GM12891 (cell line): ENCODE measurements at regions not wholly inside any gene's neighbourhood (a gene's known extent, or its start where the extent isn't known, plus 50 kb on each side); places are given as distances from the start of the nearest gene placed in this dataset.

Experiments used
- DNase-seq: peaks from one replicate; pipeline ENCODE4 v3.0.0; 2011; ENCODE audit warnings: low spot score; ENCODE audit not compliant: insufficient read length
- FAIRE-seq: peaks from 2 replicates; lab custom pipeline; 2011; peaks lifted over from hg19 to GRCh38; lab: Jason Lieb, UNC
- PAX5 ChIP-seq: IDR thresholded peaks from 2 replicates; pipeline ENCODE4 v1.6.1; 2011; ENCODE audit warnings: low read length, moderate library complexity, mild to moderate bottlenecking; ENCODE audit not compliant: insufficient read depth, severe bottlenecking
- POLR2A ChIP-seq: IDR thresholded peaks from 2 replicates; pipeline ENCODE4 v1.6.1; 2011; ENCODE audit warnings: low read depth, low read length, control low read depth
- POLR2AphosphoS5 ChIP-seq: IDR thresholded peaks from 2 replicates; pipeline ENCODE4 v1.6.1; 2011; ENCODE audit warnings: low read depth, low read length, control low read depth
- POU2F2 ChIP-seq: IDR thresholded peaks from 2 replicates; pipeline ENCODE4 v1.6.1; 2011; ENCODE audit warnings: low read depth, mild to moderate bottlenecking, control low read depth, low read length, moderate library complexity
- SPI1 ChIP-seq: IDR thresholded peaks from 2 replicates; pipeline ENCODE4 v1.6.1; 2011; ENCODE audit warnings: low read depth, low read length, control low read depth
- TAF1 ChIP-seq: IDR thresholded peaks from 2 replicates; pipeline ENCODE4 v1.6.1; 2011; ENCODE audit warnings: low read depth, low read length, control low read depth

DNA sequence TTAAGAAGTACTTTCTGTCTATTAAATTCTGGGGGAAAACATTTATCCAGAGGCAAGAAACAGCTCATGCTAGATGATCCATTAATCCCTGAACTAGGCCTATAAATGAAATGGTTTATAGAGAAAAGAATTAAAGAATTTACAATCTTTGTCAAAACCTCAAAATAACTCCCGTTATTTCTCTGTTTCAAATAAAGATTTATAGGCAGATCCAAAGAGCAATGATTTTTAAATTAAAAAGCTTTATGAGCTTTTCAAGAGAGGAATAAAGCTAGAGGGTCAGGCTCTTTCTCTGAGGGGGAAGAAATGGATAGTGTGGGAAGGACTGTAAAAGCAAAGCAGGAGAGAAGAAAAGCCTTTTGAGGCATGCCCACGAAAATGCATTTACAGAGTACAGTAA is 82.5 kb upstream of the OGFRL1 start:
- no peak for TF ChIP-seq POU2F2
- no peak for TF ChIP-seq POLR2A
- no peak for TF ChIP-seq TAF1
- TF ChIP-seq POLR2AphosphoS5: no peak
- no peak for TF ChIP-seq PAX5
- TF ChIP-seq SPI1: no peak
- no peak for DNase-seq
- no peak for FAIRE-seq

GRCh38 chr6:71209206-71209605 is 79.4 kb upstream of the OGFRL1 start:
- no peak for TF ChIP-seq SPI1
- no peak for TF ChIP-seq TAF1
- no peak for TF ChIP-seq PAX5
- no peak for TF ChIP-seq POU2F2
- TF ChIP-seq POLR2A: no peak
- no peak for TF ChIP-seq POLR2AphosphoS5
- FAIRE-seq: no peak
- no peak for DNase-seq

DNA sequence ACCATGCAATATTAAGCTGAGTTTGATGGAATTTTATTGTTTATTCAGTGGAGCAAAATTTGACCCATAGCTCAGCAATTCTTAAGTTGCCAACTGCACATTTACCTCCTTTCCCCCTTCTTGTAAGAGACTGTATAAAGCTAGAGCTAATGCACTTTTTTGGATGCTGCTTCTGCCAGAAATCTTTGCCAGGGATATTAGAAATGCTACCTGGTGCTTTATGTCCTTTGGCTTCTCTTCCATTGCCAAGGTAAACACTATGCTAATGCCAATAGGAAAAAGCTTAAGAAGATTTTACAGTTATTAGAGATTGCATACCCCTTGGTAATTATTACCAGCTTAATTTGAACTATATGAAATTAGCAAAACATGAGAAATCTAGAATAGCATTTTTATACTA is 79.0 kb upstream of the OGFRL1 start:
- no peak for FAIRE-seq
- TF ChIP-seq POLR2A (no peak), PAX5 (no peak), POLR2AphosphoS5 (no peak), SPI1 (no peak), TAF1 (no peak), POU2F2 (no peak)
- DNase-seq: no peak

DNA sequence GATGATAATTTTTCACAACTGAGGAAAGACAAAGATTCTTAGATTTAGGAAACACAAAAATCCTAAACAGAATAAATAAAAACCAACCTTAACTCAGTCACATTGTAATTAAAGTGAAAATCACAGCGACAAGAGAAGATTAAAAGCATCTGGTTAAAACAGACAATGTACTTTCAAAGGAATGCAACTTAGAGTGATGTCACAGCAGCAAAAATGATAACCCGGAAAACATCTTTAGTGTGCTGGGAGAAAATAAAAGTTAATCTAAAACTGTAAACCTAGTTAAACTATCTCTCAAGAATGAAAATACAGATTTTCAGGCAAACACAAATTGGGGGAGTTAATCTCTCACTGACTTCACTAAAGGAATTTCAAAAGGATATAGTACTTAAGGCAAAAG is 76.8 kb upstream of the OGFRL1 start:
- FAIRE-seq: no peak
- no peak for DNase-seq
- TF ChIP-seq POLR2AphosphoS5: no peak
- no peak for TF ChIP-seq POU2F2
- TF ChIP-seq POLR2A: no peak
- TF ChIP-seq PAX5: no peak
- no peak for TF ChIP-seq TAF1
- TF ChIP-seq SPI1: no peak

- TF ChIP-seq POLR2A (no peak), TAF1 (no peak), POU2F2 (no peak), PAX5 (no peak), SPI1 (no peak)
These were observed 68.1 kb upstream of the OGFRL1 start for GRCh38 chr6:71220466-71220865.

DNA sequence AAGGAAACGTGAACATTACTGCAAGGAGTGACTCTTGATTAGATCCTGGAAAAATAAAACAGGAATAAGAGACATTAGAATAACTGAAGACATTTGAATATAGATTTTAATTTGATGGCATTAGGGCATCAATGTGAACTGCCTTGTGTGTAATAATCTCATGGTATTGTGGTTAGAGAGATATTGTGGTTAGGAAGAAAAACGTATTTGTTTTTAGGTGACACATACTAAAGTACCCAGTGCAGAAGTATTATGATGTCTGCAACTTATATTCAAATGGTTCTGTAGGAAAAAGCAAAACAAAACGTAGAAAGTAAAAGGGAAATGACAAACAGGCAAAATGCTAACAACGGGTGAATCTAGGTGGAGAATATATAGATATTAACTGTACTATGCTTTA is 65.9 kb upstream of the OGFRL1 start:
- DNase-seq (no peak), FAIRE-seq (no peak)
- TF ChIP-seq POLR2A: no peak
- no peak for TF ChIP-seq POU2F2
- TF ChIP-seq POLR2AphosphoS5: no peak
- no peak for TF ChIP-seq TAF1
- TF ChIP-seq SPI1: no peak
- TF ChIP-seq PAX5: no peak

More at GRCh38 chr6:71220466-71220865, 68.1 kb upstream of the OGFRL1 start:
- FAIRE-seq: no peak
- DNase-seq: no peak

- FAIRE-seq: no peak
- no peak for DNase-seq
- TF ChIP-seq POLR2AphosphoS5 (no peak), POU2F2 (no peak), TAF1 (no peak), SPI1 (no peak), POLR2A (no peak), PAX5 (no peak)
These were observed 64.6 kb upstream of the OGFRL1 start for GRCh38 chr6:71224011-71224410.

GRCh38 chr6:71226151-71226550 is 62.5 kb upstream of the OGFRL1 start:
- DNase-seq (no peak), FAIRE-seq (no peak)
- TF ChIP-seq PAX5 (no peak), SPI1 (no peak), POLR2AphosphoS5 (no peak), POU2F2 (no peak), TAF1 (no peak), POLR2A (no peak)

DNA sequence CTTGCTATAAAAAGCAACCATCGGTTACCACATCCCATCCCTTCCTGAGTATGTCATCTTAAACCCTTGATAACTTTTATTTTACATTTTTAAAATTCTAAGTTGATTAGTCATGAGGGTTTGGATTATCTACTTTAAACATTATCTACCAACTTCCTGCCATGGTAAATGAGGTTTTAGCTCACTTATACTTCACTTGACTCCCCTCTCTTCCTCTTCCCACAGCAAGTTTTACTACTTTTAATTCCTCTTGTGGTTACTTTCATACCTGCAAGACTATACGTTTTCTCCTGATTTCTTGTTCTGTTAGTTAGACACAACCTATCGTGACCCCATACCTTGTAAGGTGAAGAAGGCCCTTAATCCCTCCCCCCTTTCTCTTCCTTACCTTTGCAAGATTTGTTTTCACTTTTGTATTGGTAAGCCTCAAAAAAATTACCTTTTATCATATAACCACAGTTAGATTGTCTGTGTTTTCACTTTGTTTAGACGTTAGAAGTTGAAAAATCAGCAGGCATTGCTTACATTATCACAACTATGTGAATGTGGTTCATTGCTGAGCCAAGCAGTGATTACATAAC is 60.1 kb upstream of the OGFRL1 start:
- DNase-seq (no peak), FAIRE-seq (no peak)
- TF ChIP-seq PAX5: no peak
- TF ChIP-seq TAF1: no peak
- TF ChIP-seq SPI1: no peak
- no peak for TF ChIP-seq POU2F2
- no peak for TF ChIP-seq POLR2AphosphoS5
